GM12878 (cell line): ENCODE measurements at regions not wholly inside any gene's neighbourhood (a gene's known extent, or its start where the extent isn't known, plus 50 kb on each side); places are given as distances from the start of the nearest gene placed in this dataset.

Experiments
- ATAC-seq: fragments of 200-7000 bp; cut with Tn5 transposase; 3 replicates; pipeline ENCODE4 v1.9.1; 2020; ENCODE audit warnings: mild to moderate bottlenecking, moderate library complexity
- BruUV-seq: library from RNA; stranded (reverse); fragments of 400-500 nt; replicated peaks from 2 replicates; lab custom pipeline; 2021; lab: Mats Ljungman, UMichigan
- CTCF ChIA-PET: fragments of 300-600 bp; sonication (Branson Sonifier 250); formaldehyde crosslinking; extraction: SDS; loops from one replicate; lab custom pipeline; 2021; ENCODE audit warnings: inconsistent platforms; lab: Yijun Ruan, JAX
- POLR2A ChIA-PET: fragments of 350-600 bp; formaldehyde crosslinking; extraction: SDS; loops from one replicate; lab custom pipeline; 2021; ENCODE audit warnings: inconsistent platforms; lab: Charles Lee
- RAD21 ChIA-PET: fragments of 300-600 bp; sonication (Branson Sonifier 250); formaldehyde crosslinking; loops from one replicate; lab custom pipeline; 2023; ENCODE audit warnings: antibody characterized with exemption; ENCODE audit not compliant: unreplicated experiment; lab: Charles Lee
- SMC1A ChIA-PET: fragments of 300-600 bp; sonication (Branson Sonifier 250); formaldehyde crosslinking; loops from one replicate; lab custom pipeline; 2023; ENCODE audit not compliant: unreplicated experiment, uncharacterized antibody; lab: Charles Lee
- DNase-seq: peaks from one replicate; pipeline ENCODE4 v3.0.0-alpha.2; 2011; ENCODE audit warnings: low read depth, low spot score
- FAIRE-seq: peaks from 3 replicates; lab custom pipeline; 2011; peaks lifted over from hg19 to GRCh38; lab: Jason Lieb, UNC
- H2AFZ ChIP-seq: 2 replicates; pipeline ENCODE4 v1.6.0; 2011; ENCODE audit warnings: low read depth, low read length, control low read depth; ENCODE audit not compliant: control insufficient read depth
- H3K27ac ChIP-seq: 2 replicates; pipeline ENCODE4 v1.5.1; 2011; ENCODE audit warnings: control low read depth; ENCODE audit not compliant: control insufficient read depth, insufficient read depth
- H3K27me3 ChIP-seq, 2 experiments: replicated peaks in 1 of 2; 2 replicates each; pipeline versions ENCODE4 v1.6.0 to v1.6.1; 2011; ENCODE audit warnings: low read length in 1 of 2; ENCODE audit not compliant: control insufficient read depth in 2 of 2, insufficient read depth in 2 of 2
- H3K36me3 ChIP-seq, 2 experiments: 2 replicates each; pipeline ENCODE4 v1.5.1; 2011; ENCODE audit warnings: low read length in 1 of 2; ENCODE audit not compliant: control insufficient read depth in 2 of 2, insufficient read depth in 2 of 2
- H3K4me1 ChIP-seq: 2 replicates; pipeline ENCODE4 v1.6.1; 2011; ENCODE audit warnings: mild to moderate bottlenecking, low read length, moderate library complexity, mixed read lengths; ENCODE audit not compliant: control insufficient read depth, insufficient read depth
- H3K4me2 ChIP-seq: 2 replicates; pipeline ENCODE4 v1.6.0; 2011; ENCODE audit warnings: control low read depth; ENCODE audit not compliant: control insufficient read depth, insufficient read depth
- H3K4me3 ChIP-seq: fragments of 200-600 bp; sonication (generic); 2 replicates; pipeline ENCODE4 v1.5.1; 2016
- H3K79me2 ChIP-seq: 2 replicates; pipeline ENCODE4 v1.6.0; 2011; ENCODE audit warnings: low read length; ENCODE audit not compliant: control insufficient read depth, insufficient read depth
- H3K9ac ChIP-seq: 2 replicates; pipeline ENCODE4 v1.8.0; 2011; ENCODE audit warnings: low read length, control low read depth, mixed read lengths; ENCODE audit not compliant: control insufficient read depth, insufficient read depth
- H3K9me3 ChIP-seq: replicated peaks from 3 replicates; pipeline ENCODE4 v1.5.1; 2011; ENCODE audit warnings: mild to moderate bottlenecking, low read length; ENCODE audit not compliant: control insufficient read depth, insufficient read depth
- H4K20me1 ChIP-seq: 2 replicates; pipeline ENCODE4 v1.6.0; 2011; ENCODE audit not compliant: control insufficient read depth, insufficient read depth
- BCL3 ChIP-seq: IDR thresholded peaks from 2 replicates; pipeline ENCODE4 v1.6.1; 2011; ENCODE audit warnings: borderline replicate concordance, low read depth, mild to moderate bottlenecking, moderate library complexity, low read length; ENCODE audit not compliant: insufficient read depth, poor library complexity, severe bottlenecking
- BCLAF1 ChIP-seq: fragments of 450-650 bp; IDR thresholded peaks from 2 replicates; pipeline ENCODE4 v1.6.1; 2017; ENCODE audit warnings: antibody characterized with exemption, mild to moderate bottlenecking, moderate library complexity
- CHD1 ChIP-seq: IDR thresholded peaks from 2 replicates; pipeline ENCODE4 v1.6.1; 2012; ENCODE audit warnings: low read depth, low read length, improper control_type of control experiment
- E2F8 ChIP-seq: fragments of 450-650 bp; IDR thresholded peaks from 2 replicates; pipeline ENCODE4 v1.6.1; 2018; ENCODE audit warnings: mild to moderate bottlenecking, low read depth, moderate library complexity; ENCODE audit not compliant: partially characterized antibody
- FOXK2 ChIP-seq: fragments of 450-650 bp; IDR thresholded peaks from 2 replicates; pipeline ENCODE4 v1.6.1; 2017; ENCODE audit warnings: mild to moderate bottlenecking, moderate library complexity
- IRF3 ChIP-seq: fragments of 450-650 bp; IDR thresholded peaks from 2 replicates; pipeline ENCODE4 v1.6.1; 2014; ENCODE audit warnings: mild to moderate bottlenecking
- MXI1 ChIP-seq: fragments of 150-350 bp; IDR thresholded peaks from 2 replicates; pipeline ENCODE4 v1.6.1; 2011; ENCODE audit warnings: low read depth, mild to moderate bottlenecking, inconsistent platforms, low read length, improper control_type of control experiment
- MYB ChIP-seq: fragments of 150-350 bp; IDR thresholded peaks from 2 replicates; pipeline ENCODE4 v1.6.1; 2014; ENCODE audit warnings: mild to moderate bottlenecking, low read depth, low read length, borderline replicate concordance
- NBN ChIP-seq: fragments of 450-650 bp; IDR thresholded peaks from 2 replicates; pipeline ENCODE4 v1.6.1; 2016
- NFYB ChIP-seq: IDR thresholded peaks from 2 replicates; pipeline ENCODE4 v1.6.1; 2011; ENCODE audit warnings: low read depth, mild to moderate bottlenecking, low read length, improper control_type of control experiment, moderate library complexity; ENCODE audit not compliant: insufficient read depth
- PAX5 ChIP-seq: IDR thresholded peaks from 2 replicates; pipeline ENCODE4 v1.6.1; 2011; ENCODE audit warnings: low read depth, low read length, borderline replicate concordance
- POLR2AphosphoS2 ChIP-seq: IDR thresholded peaks from 2 replicates; pipeline ENCODE4 v1.6.1; 2011; ENCODE audit warnings: low read depth, mild to moderate bottlenecking, low read length, improper control_type of control experiment, moderate library complexity
- RAD51 ChIP-seq: fragments of 450-650 bp; IDR thresholded peaks from 2 replicates; pipeline ENCODE4 v1.6.1; 2016; ENCODE audit warnings: moderate library complexity, mild to moderate bottlenecking, inconsistent platforms
- RBBP5 ChIP-seq: fragments of 200-600 bp; sonication (generic); conservative IDR thresholded peaks from 2 replicates; pipeline ENCODE4 v1.6.1; 2016
- SMAD5 ChIP-seq: IDR thresholded peaks from 2 replicates; pipeline ENCODE4 v1.6.1; 2016; ENCODE audit warnings: antibody characterized with exemption, low read depth
- in situ Hi-C: fragments of 300-500 bp; cut with MboI; formaldehyde crosslinking; loops from 9 replicates; pipeline ENCODE4 v1.14.3; 2018; ENCODE audit warnings: mixed read lengths
- intact Hi-C: fragments of 100-400 bp; cut with micrococcal nuclease; formaldehyde crosslinking; loops from one replicate; pipeline ENCODE4 v1.14.2; 2022; ENCODE audit not compliant: unreplicated experiment

GRCh38 chr21:35345954-35346353 is 296.9 kb upstream of the RUNX1 start:
- BruUV-seq = no TSS peak
- in situ Hi-C loops (no loop called here), intact Hi-C loops (no loop called here)
- Histone ChIP-seq H3K4me1 (peaks cover 14% of the 10 kb centered on the region), H3K79me2 (no peaks in the 10 kb centered on the region), H3K36me3 (no peaks in the 10 kb centered on the region), H3K27me3 (peaks cover 0 to 3% of the 10 kb centered on the region in 2 experiments; a peak in 1 of 4 replicates), H3K9ac (no peak overlapping the region), H4K20me1 (no peaks in the 10 kb centered on the region)
- CTCF ChIA-PET = no interaction called here
- FAIRE-seq (no peak), DNase-seq (no peak)
- POLR2A ChIA-PET = no interaction called here
- TF ChIP-seq RBBP5 (no peak), BCL3 (no peak), E2F8 (no peak), BCLAF1 (no peak), POLR2AphosphoS2 (no peak), PAX5 (no peak), NBN (no peak), IRF3 (no peak), NFYB (no peak), MXI1 (no peak), MYB (no peak), SMAD5 (no peak), FOXK2 (no peak), RAD51 (no peak), CHD1 (no peak)
- TF ChIP-seq, all 136 proteins: peak for 0
- ChIA-PET RAD21 (no interaction called here), SMC1A (no interaction called here)
- H2AFZ ChIP-seq = no peak overlapping the region
- no peak for ATAC-seq
- no peak overlapping the region for H3K27ac ChIP-seq
- no peaks in the 10 kb centered on the region for H3K9me3 ChIP-seq
- no peak overlapping the region for H3K4me3 ChIP-seq
- H3K4me2 ChIP-seq = no peak overlapping the region
